ENCODE measurements at regions not wholly inside any gene's neighbourhood (a gene's known extent, or its start where the extent isn't known, plus 50 kb on each side); places are given as distances from the start of the nearest gene placed in this dataset.
"Not testable (repeated sequence)": the region's sequence is repeated elsewhere in the genome, so short reads cannot be mapped to it uniquely, and the experiment has no call there.

DNA sequence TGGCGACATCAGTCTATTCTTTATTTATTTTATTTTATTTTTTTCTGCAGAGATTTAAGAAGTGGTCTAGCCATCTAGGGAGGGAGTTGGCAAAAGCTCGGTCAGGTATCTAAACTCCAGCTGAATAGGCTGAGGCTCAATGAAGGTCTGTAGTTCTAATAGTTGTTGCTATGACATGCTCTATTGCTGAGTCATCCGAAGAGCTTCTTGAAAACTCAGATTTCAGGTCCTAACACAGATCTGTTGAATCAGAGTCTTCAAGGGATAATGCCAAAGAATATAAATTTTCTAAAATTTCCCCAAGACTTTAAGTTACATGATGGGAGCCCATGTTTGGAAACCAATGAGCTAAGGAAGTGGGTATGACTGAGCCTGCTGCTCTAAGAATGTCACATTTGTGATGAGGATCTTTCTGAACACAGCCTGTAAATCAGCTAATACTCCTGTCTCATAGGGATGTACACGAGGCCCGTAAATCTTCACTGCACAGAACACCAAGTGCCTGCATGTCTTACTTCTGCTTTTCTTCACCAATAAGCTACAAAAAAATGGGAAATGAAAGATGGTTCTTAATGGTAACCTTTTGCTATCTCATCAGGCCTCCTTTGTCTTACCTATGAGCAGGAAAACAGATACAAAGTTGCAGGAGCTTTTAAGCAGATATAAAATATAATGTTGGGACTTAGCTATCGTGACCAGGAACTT is 901.4 kb upstream of the API5 start:
- TF ChIP-seq POLR2AphosphoS5 (IDR thresholded peaks at IDR 0.05) (no peak), POLR2A (IDR thresholded peaks at IDR 0.05) (no peak), CTCF (IDR thresholded peaks at IDR 0.05) (no peak), EP300 (IDR thresholded peaks at IDR 0.05) (no peak)
- H3K36me3 ChIP-seq: no peaks in the 10 kb centered on the region
- H3K27me3 ChIP-seq: no peaks in the 10 kb centered on the region
- DNase-seq (ENCODE audit: low spot score in 2 of 2): no peak
- no peak overlapping the region for H3K27ac ChIP-seq
- H3K4me1 ChIP-seq: no peaks in the 10 kb centered on the region
- H3K4me3 ChIP-seq: no peak overlapping the region
- WGBS: 45% methylated on average over 6 of the region's 6 CpGs
- H3K9me3 ChIP-seq: no peaks in the 10 kb centered on the region

- H3K4me3 ChIP-seq: no peak overlapping the region
- no peak overlapping the region for H3K27ac ChIP-seq
- no peaks in the 10 kb centered on the region for H3K36me3 ChIP-seq
- no peaks in the 10 kb centered on the region for H3K9me3 ChIP-seq
- DNase-seq (ENCODE audit: low spot score in 2 of 2): no peak
- TF ChIP-seq EP300 (IDR thresholded peaks at IDR 0.05): no peak
- no peak for TF ChIP-seq POLR2A (IDR thresholded peaks at IDR 0.05)
- TF ChIP-seq CTCF (IDR thresholded peaks at IDR 0.05): no peak
- no peaks in the 10 kb centered on the region for H3K27me3 ChIP-seq
- no peaks in the 10 kb centered on the region for H3K4me1 ChIP-seq
- WGBS: 63% methylated on average over 4 of the region's 4 CpGs
Observed at GRCh38 chr11:42412590-42412989, 899.2 kb upstream of the API5 start.

DNA sequence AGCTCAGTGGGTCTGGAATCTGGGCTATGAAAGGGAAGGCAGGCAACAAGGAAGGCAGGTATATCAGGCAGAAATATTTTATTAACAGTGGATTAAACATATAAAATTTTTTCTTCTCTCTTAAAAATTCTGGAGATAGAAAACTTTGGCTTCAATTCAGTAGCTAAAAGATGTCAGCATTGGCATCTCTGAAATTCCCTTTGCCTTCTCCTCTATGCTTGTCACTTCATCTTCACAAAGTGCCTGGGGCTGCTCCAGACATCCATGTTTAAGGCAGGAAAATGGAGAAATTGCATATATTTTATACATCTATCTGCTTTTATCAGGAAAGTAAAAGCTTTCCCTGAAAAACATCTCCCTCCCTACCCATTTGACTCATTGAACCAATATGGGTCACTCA is 894.1 kb upstream of the API5 start:
- no peak overlapping the region for H3K4me3 ChIP-seq
- H3K27ac ChIP-seq: no peak overlapping the region
- DNase-seq (ENCODE audit: low spot score in 2 of 2): no peak
- no peaks in the 10 kb centered on the region for H3K4me1 ChIP-seq
- no peaks in the 10 kb centered on the region for H3K27me3 ChIP-seq
- TF ChIP-seq POLR2A (IDR thresholded peaks at IDR 0.05) (no peak), EP300 (IDR thresholded peaks at IDR 0.05) (no peak), CTCF (IDR thresholded peaks at IDR 0.05) (no peak), POLR2AphosphoS5 (IDR thresholded peaks at IDR 0.05) (no peak)
- no peaks in the 10 kb centered on the region for H3K36me3 ChIP-seq
- H3K9me3 ChIP-seq: no peaks in the 10 kb centered on the region

DNA sequence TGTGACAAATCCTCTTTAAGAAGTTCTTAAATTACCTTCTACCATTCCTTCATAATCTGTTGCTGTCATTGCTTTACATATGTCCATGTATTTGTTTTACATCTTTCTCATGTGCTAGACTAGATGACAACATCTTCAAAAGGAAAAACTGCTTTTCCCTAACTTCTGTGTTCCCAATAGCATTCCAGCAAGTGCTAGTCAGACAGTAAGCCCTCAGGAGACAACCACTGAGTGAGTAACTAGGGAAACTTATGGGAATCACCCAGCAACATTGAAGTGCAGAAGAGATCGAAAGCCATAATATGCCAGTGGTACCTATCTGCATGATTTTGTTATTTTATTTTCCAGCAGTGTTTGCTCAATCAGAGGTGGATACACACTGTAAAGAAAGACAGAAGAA is 889.7 kb upstream of the API5 start:
- WGBS: 79% methylated on average over 1 of the region's 1 CpG
- Histone ChIP-seq H3K9me3 (no peaks in the 10 kb centered on the region), H3K4me3 (no peak overlapping the region), H3K36me3 (no peaks in the 10 kb centered on the region), H3K4me1 (no peaks in the 10 kb centered on the region), H3K27ac (no peak overlapping the region), H3K27me3 (no peaks in the 10 kb centered on the region)
- TF ChIP-seq CTCF (IDR thresholded peaks at IDR 0.05) (no peak), EP300 (IDR thresholded peaks at IDR 0.05) (no peak), POLR2AphosphoS5 (IDR thresholded peaks at IDR 0.05) (no peak), POLR2A (IDR thresholded peaks at IDR 0.05) (no peak)
- no peak for DNase-seq (ENCODE audit: low spot score in 2 of 2)

GRCh38 chr11:42434911-42435310 is 876.9 kb upstream of the API5 start:
- not testable (repeated sequence) for H3K4me1 ChIP-seq; H3K4me3 ChIP-seq; H3K9me3 ChIP-seq; DNase-seq (ENCODE audit: low spot score in 2 of 2); H3K27me3 ChIP-seq; H3K36me3 ChIP-seq; H3K27ac ChIP-seq
- WGBS: 93% methylated on average over 25 of the region's 25 CpGs

DNA sequence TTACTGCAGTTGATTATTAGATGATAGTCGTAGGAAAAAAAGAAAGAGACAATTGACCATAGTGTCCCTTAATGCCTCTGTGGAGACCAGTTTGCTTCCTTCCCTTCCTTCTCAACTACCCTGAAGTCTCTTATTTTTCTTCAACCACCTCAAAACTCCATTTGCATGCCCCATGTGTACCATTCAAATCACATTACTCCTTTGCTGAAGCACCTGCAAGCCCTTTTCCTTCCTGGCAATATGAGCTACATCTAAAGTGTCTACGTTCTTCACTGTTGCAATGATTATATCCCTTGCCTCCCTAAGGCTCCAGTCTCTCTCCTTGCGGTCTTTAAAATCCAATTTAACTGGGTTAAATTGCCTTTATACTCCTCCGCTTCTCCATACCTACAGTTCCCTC is 867.4 kb upstream of the API5 start:
- Histone ChIP-seq H3K4me1 (no peaks in the 10 kb centered on the region), H3K27ac (no peak overlapping the region), H3K36me3 (no peaks in the 10 kb centered on the region), H3K4me3 (no peak overlapping the region), H3K9me3 (no peaks in the 10 kb centered on the region), H3K27me3 (no peaks in the 10 kb centered on the region)
- no peak for DNase-seq (ENCODE audit: low spot score in 2 of 2)
- TF ChIP-seq POLR2A (IDR thresholded peaks at IDR 0.05): no peak
- no peak for TF ChIP-seq CTCF (IDR thresholded peaks at IDR 0.05)
- TF ChIP-seq POLR2AphosphoS5 (IDR thresholded peaks at IDR 0.05): no peak
- TF ChIP-seq EP300 (IDR thresholded peaks at IDR 0.05): no peak
- 67% methylated on average over 4 of the region's 4 CpGs for WGBS

Data from suprapubic skin (tissue), 4 donors.